NCI-H82 treated with DMSO at 0.1 percent for 48 hours (cell line): ENCODE measurements at regions not wholly inside any gene's neighbourhood (a gene's known extent, or its start where the extent isn't known, plus 50 kb on each side); places are given as distances from the start of the nearest gene placed in this dataset.

Source experiments
- DNase-seq: peaks from one replicate; lab custom pipeline; 2025; ENCODE audit not compliant: unreplicated experiment; lab: John Stamatoyannopoulos, UW

DNA sequence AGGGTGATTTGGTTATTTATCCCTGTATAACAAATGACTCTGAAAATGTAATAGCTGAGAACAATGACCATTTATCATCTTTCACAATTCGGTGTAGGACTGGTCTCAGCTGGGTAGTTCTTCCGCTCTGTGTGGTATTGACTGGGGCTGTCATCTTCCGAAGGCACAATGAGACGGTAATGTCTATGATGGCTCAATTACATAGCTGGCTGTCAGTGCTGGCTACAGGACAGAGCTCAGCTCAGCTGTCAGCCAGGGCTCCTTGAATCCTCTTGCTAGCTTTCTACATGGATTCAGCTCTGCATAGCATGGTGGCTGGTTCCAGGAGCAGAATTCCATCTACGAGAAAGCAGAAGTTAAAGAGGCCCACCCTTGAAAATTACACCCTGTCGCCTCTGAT is 483.8 kb downstream of the TDRD15 start:
- no peak for DNase-seq

DNA sequence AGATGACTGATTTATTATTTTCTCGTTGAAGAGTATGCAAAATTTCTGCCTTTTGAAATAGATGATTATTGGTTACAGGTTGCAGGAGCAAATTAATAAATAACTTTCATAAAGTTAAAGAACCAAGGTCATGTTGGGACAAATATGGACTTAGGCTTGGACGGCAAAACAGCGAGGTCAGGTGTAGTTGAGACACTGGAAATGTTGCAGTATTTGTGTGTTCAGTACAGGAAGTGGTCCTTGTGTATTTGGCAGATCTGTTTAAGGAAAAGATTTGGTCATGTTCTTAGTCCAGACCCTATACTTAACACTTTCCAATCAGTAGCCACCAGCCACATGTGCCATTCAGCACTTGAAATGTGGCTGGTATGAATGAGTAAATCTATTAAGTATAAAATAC is 486.5 kb downstream of the TDRD15 start:
- DNase-seq = no peak

DNA sequence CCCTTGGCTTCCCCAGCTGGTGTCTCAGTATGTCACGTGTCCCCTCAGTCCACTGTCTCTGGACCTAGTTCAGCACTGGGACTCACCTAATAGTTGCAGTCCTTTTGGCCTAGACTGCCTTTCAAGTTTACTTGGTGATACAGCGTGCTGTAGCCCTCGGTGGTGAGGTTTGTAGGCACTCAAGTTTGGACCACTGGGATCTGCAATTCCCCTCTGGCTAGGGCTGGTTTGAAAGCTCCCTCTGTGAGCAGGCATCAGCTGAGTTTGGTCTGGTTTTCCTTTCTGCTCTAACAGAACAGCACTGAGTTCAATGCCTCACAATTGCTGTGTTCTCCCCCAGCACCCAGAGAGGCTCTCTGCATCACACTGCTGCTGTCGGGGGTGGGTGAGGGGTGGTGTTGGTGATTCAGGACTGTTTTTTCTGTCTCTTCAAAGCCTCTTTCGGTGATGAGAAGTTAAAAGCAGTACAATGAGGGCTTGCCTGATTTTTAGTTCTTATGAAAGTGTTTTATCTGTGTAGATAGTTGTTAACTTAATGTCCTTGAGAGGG is 494.2 kb downstream of the TDRD15 start:
- no peak for DNase-seq

DNA sequence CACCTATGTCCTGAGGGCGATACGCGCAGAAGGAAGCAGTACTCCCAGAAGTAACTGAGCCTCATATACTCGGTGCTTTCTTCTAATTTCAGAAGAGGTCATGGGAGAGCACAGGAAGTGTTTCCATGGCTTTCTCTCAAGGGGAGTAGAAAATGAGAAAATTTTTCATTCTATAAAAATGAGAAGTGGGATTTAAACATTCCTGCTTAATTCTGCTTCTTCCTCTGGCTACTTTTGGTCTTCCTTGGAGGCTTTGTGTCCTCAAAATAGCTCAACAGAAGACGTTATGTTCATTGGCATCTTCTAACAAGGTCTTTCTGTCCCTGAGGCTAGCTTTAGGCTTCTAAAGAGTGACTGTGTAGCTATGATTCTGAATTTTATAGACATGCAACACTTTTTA is 497.0 kb downstream of the TDRD15 start:
- DNase-seq = no peak

DNA sequence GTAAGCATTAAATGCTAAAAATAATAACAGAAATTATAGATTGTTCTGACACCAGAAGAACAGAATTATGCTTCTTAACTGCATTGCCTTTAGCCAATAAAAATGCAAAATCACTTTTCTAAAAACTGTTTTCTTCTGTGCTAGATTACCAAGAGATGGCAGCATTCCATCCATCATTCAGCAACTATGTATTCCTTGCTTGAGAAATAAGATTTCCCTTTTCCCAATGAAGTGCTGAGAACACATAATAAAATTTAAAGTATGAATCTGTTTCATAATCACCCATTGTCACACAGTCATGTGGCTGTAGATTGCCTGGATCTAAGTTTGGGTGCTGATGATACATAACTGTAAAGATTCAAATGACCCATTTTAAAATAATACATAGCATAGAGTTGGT is 504.2 kb downstream of the TDRD15 start:
- no peak for DNase-seq

DNA sequence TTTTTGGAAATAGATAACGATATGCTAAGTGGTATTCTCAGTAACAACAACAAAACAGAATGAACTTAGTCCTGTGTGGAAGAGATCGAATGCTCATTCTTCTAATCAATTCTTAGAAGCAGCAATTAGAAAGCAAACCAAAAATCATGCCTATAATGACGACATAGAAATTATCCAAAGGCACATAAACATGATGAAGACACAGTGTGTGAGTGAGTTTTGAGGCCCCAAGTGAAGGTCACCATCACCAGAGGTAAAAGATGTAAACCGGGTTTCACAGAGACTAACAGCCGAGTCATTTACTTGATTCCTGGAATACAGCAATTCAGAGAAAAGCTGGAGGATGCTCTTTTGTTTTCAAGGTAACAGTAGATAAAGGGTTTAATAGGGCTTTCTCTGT is 509.2 kb downstream of the TDRD15 start:
- no peak for DNase-seq

DNA sequence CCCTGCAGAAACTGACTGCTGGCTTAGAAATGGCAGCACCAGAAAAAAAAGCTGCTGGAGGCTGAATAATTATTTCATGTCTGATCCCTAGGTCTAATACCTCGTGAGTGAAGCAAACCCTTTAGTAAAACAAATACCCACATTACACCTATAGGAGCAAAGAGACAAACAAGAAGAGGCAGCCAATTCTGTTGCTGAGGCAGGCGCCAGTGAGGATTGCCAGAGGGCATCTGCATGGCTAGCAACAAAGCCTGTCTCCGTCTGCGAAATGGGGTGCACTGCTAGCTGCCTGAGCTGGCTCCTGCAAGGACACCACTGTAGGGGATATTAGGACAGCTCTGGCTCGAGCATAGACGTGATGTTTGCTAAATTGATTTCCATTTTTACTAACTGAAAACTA is 509.7 kb downstream of the TDRD15 start:
- DNase-seq = no peak

DNA sequence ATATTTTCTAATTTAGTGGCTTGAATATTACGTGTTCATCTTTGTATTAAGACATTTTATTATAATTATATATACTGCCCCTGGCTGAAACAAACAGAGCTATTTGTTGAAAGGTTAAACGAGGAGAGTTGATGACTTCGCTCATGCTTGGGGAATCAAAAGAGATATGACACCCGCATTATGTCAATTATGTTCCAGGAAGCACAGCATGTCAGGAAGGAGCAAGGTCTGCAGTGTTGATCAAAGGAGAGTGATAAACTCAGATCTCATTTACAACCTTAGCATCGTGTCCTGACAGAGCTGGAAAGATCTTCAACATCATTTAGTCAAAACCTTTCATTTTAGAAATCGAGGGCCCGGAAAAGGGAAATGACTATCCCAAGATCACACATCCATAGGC is 510.1 kb downstream of the TDRD15 start:
- no peak for DNase-seq

DNA sequence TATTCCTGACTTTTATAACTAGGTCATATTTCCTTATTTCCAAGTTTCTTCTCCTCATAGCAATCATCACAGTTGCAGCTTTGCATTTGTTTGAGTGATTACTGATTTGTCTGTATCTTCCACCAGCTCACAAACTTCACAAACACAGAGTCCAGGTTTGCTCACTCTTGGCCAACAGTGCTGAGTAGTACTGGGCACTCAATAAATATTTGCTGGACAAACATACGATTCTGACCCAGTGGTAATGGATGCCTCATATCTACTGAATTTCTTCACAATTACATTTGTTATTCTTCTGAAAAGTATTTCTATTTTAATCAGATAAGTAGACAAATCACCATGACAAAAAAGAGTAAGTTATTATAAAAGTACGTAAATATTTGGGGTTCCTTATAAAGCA is 516.3 kb downstream of the TDRD15 start:
- no peak for DNase-seq

DNA sequence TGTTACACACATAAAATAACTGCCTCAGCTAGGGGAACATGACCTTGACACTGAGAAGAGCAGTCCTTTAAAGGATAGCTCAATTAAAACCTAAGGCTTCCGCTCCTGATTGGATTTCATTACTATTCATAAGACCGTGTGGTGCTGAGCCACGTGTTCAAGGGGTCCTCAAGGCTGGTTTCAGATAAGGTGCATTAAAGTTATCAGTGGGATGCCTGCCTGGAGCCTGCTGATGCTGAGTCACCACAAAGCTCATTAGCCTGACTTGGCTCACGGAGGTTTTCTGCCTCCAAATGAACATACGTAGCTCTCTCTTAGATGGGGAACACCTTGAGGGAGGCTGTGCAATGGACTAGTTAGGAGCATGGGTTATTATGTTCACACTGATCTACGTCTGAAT is 518.9 kb downstream of the TDRD15 start:
- no peak for DNase-seq

DNA sequence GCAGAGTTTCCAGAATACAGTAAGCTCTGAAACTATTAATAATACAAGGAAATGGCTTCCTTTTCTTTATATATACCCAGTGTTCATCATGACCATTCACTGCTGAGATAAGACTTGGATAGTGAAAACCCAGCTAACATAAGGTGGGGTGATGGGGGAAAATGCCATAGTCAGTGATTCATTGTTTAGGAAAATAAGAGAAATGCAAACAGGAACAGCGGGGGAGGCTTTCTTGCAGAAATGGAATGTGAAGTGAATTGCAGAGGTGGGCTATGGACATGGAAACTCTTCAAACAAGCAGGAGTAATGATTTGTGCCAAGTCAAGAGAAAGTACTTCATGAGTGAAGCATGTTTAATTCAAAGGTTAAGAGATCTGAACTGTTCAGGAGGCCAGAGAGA is 519.4 kb downstream of the TDRD15 start:
- DNase-seq = no peak

DNA sequence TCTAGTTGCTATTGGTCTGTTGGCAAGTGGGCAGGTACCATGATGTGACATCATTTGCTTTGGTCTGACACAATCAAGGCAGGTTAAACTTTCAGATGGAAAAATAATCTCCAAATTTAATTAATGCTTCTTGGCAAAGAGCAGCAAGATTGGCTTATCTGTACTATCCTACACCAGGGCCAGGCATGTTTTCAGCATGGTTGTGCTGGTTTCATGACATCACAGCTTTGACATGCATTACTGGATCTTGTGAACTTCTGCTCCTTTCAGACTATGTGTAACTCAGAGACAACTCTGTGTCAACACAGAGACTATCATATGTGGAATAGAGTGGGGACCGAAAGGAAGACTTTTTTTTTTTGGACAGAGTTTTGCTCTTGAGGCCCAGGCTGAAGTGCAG is 520.5 kb downstream of the TDRD15 start:
- DNase-seq = no peak

DNA sequence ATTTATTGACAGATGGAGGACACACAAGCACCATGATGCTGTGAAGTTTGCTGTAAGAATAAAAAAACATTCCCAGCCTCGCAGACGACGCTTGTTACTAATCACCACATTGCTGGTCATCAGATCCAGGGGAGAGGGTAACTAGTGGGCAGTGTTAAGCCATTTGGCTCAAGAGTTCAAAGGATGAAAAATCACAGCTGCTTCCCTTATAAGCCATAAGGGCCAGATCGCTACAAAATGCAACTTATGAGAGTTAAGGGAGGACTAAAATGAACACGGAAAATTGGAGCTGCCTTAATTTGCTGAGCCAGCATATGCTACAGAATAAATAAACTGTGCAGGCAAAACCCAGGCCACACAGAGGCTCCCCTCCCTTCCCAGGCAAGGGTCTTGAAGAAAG is 522.6 kb downstream of the TDRD15 start:
- no peak for DNase-seq

DNA sequence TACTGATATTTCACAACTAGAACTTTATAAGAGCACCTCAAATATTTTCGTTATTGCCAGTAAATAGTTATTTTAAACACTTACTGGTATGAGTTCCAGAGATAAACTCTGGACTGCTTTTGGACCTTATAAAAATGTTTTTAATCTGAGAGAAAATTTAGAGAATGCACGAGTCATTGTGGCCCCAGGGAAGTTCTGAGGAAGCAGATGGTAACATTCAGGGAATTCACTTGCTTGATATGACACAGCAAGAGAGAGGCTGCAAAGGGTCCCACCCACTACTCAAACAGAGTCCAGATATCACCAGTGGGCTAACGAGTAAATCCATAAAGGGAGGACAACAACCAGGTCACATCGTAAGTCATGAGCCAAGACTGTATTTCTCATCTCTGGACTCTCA is 526.8 kb downstream of the TDRD15 start:
- DNase-seq = no peak

DNA sequence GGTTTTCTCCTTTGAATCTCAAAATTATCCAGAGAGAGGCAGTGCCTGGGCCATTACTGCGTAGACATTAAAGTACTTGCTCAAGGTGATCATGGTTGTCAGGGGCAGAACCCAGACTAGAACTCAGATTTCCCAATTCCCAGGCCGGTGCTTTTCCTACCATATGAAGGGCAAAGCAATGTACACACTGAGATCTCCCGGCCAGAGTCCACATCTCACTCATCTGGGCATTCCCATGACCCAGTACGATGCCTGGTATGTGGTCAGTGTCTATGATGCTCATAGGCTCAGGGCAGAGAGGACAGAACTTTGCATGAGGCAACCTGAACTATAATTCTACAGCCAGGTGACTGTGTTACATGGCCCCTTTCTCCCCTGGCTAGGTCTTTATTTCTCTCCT is 531.4 kb downstream of the TDRD15 start:
- DNase-seq = no peak

DNA sequence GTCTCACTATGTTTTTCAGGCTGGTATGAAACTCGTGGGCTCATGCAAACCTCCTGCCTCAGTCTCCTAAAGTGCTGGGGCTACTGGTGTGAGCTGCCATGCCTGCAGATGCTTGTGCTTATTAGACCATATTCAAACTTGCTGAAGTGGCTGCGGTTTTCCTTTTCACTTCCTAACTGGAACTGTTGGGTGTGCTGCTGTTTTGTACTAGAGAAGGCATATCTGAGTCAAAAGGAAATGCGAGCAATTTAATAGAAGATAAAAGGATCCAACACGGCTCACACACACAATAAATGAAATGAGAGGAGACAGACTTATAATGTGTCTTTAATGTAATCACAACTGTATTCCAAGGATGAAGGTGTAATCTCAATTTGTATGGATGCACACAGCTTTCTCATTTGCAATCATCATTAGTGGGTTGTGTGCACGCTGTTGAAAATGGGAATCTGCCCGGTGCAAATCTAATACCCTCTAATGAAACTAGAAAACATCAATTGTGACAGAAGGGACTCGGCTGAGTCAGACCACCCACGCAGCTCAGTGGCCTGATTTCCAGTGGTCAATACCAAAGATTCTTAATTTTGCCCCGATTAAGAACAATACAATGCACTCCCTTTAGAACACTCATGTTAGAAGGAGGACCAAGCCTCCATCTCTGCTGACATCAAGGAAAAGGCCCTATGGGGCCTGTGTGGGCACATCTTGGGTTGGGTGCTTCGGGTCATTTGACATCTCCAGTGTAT is 532.7 kb downstream of the TDRD15 start:
- DNase-seq = no peak

DNA sequence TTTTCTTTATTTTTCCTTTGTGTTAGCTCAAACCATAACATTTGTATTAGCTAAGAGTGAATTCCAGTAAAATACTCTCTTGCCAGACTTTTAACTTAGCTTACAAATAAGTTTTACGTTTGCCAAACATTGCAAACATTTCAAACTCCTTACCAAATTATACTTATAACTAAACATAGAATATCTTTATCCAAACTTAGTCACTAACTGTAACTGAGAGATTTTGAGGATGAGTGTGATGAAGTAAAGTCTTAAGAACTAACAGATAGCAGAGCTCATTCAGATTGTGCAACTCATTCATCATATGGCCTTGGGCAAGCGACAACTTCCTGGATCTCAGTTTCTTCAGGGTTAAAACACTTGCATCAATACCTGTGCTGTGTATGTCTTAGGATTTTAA is 533.7 kb downstream of the TDRD15 start:
- no peak for DNase-seq

DNA sequence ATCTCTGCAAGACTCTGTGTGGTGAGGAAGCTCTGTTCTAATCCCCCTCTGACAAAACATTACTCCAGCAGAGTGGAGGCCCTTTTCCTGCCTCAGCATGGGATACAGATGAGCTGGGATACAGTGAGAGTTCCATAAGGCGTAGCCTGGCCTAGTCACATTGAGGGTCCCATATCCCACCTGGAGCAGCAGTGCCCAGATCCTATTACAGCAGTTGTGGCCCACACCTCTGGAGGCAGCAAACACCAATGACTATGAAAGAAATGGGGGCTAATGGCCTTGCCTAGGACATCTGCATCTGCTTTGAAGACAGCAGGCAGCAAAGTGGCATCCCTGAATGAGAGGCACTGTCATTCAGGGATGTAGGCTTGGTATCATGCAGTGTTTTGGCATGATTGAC is 534.5 kb downstream of the TDRD15 start:
- DNase-seq = no peak

DNA sequence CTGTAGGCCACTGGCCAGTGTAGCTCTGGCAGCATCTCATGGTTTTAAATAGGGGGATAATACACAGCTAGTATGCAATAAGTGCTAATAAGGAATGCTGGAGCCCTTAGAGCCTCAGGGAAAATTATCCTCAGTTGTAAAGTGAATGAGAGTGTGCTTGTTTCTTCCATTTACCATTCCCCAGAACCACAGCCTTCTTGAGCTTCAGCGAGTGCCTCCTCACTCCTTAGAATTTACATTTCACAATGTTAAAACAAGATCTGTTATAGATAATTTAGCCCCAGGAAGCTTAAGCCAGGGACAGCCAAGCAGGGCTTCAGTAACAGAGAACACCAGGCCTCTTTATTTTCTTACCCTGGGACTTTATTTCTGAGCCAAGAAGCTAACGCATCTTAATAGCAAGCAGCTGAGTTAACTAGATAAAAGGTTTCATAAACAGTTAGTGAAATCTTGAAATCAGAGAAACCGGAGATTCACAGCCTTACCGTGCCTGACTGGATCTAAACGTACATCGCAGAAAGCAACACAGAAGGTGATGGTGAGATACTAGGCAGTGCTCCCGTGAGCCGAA is 535.2 kb downstream of the TDRD15 start:
- no peak for DNase-seq

DNA sequence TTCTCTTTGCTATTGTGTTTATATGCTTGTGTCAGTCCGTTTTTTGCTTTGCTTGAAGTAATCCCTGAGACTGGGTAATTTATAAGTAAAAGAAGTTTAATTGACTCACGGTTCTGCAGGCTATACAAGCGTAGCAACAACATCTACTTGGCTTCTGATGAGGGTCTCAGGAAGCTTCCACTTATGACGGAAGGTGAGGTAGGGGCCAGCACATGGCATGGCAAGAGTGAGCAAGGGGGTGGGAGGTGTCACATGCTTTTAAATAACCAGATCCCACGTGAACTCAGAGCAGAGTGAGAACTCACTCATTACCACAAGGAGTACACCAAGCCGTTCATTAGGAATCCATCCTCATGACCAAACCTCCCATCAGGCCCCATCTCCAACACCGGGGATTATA is 540.3 kb downstream of the TDRD15 start:
- DNase-seq = no peak

DNA sequence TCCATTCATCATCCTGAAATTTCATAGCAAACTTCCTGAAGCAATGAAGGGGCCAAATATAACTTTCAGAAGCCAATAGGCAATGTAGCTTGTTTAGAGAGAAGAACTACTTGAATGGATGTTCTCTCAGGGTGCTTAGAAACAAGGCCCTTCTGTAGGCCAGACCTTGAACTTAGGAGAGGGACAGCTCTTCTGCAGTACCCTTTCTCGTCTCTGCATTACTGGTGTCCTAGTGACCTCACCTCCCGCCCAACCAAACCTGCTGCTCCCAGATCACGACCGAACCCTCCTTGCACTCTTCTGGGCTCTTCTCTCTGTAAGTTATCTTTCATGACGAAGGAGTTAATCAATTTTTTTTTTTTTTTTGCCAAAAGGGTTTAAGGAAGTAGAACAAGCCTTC is 543.9 kb downstream of the TDRD15 start:
- no peak for DNase-seq

DNA sequence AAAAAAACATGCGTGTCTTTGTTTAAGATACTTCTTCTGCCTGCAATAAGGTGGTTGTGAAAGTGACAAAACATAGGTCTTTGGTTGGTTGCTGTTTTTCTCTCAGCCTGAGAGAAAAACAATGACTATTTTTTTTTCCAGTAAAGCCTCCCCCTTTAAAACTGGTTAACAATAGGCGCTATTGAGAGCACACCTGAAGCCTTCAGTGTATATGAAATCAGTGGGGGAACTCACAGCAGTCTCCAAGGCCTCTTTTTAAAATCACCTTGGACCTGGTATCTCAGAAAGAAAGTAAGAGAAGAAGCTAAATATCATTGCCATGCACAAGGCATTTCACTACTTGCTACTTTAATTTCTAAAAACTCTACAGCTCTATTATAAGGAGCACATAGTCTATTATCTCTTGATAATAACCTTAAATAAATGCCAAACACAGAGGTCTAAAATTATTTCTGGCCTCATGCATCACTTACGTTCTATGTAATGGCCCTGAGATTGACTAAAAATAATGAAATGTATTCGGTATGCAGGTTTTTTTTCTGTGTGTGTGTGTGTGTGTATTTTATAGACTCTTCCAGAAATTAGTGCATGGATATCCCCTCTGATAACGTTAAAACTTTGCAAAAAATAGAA is 544.4 kb downstream of the TDRD15 start:
- DNase-seq = no peak
